ENCODE measurements at regions not wholly inside any gene's neighbourhood (a gene's known extent, or its start where the extent isn't known, plus 50 kb on each side); places are given as distances from the start of the nearest gene placed in this dataset.
A peak's percentile ranks its signal among the peaks of the same experiment; 100 is the strongest.
"Not testable (repeated sequence)": the region's sequence is repeated elsewhere in the genome, so short reads cannot be mapped to it uniquely, and the experiment has no call there.

- H3K36me3 ChIP-seq (ENCODE audit: insufficient read depth, low read length); POLR2A ChIA-PET; H3K4me1 ChIP-seq (ENCODE audit: insufficient read depth, low read length, poor library complexity, severe bottlenecking); H4K20me1 ChIP-seq (ENCODE audit: insufficient read depth, low read length); H3K4me3 ChIP-seq (ENCODE audit: low read depth, low read length, poor library complexity, severe bottlenecking); H3K27ac ChIP-seq (ENCODE audit: low read depth, low read length, poor library complexity, severe bottlenecking); H2AFZ ChIP-seq (ENCODE audit: low read length); H3K9me2 ChIP-seq (ENCODE audit: insufficient read depth, low read length); CTCF ChIA-PET (ENCODE audit: unreplicated experiment); DNase-seq (ENCODE audit: low spot score); H3K4me2 ChIP-seq (ENCODE audit: low read length); H3K79me2 ChIP-seq (ENCODE audit: insufficient read depth, low read depth, low read length); H3K9me3 ChIP-seq (ENCODE audit: low read length); BruUV-seq (replicated peaks): not testable (repeated sequence)
- intact Hi-C loops (cut with micrococcal nuclease; ENCODE audit: unreplicated experiment) = loop anchor here (10.0 kb wide), 1 partner anchor 53 kb away; no protein-coding TSS in a partner anchor
Measured at GRCh38 chr4:3948210-3948609, 182.0 kb downstream of the ADRA2C start.

- H3K4me2 ChIP-seq (ENCODE audit: low read length); POLR2A ChIA-PET; CTCF ChIA-PET (ENCODE audit: unreplicated experiment); H3K9me2 ChIP-seq (ENCODE audit: insufficient read depth, low read length); H3K4me3 ChIP-seq (ENCODE audit: low read depth, low read length, poor library complexity, severe bottlenecking); H3K36me3 ChIP-seq (ENCODE audit: insufficient read depth, low read length); H3K79me2 ChIP-seq (ENCODE audit: insufficient read depth, low read depth, low read length); H3K4me1 ChIP-seq (ENCODE audit: insufficient read depth, low read length, poor library complexity, severe bottlenecking); BruUV-seq (replicated peaks); H2AFZ ChIP-seq (ENCODE audit: low read length); H3K9me3 ChIP-seq (ENCODE audit: low read length); H4K20me1 ChIP-seq (ENCODE audit: insufficient read depth, low read length); H3K27ac ChIP-seq (ENCODE audit: low read depth, low read length, poor library complexity, severe bottlenecking): not testable (repeated sequence)
- peak; percentile 12 for DNase-seq (ENCODE audit: low spot score)
- intact Hi-C loops (cut with micrococcal nuclease; ENCODE audit: unreplicated experiment) = loop anchor here (10.0 kb wide), 2 partner anchors 55 to 395 kb away; no protein-coding TSS in a partner anchor
- TF ChIP-seq CTCF (conservative IDR thresholded peaks at IDR 0.05; ENCODE audit: low read length) = 0 out of 2 replicates have a peak, but pooled peaks have one; percentile 18
Measured at GRCh38 chr4:3949916-3950315, 183.7 kb downstream of the ADRA2C start.

- H3K9me3 ChIP-seq (ENCODE audit: low read length); H3K36me3 ChIP-seq (ENCODE audit: insufficient read depth, low read length); H3K4me1 ChIP-seq (ENCODE audit: insufficient read depth, low read length, poor library complexity, severe bottlenecking); H3K79me2 ChIP-seq (ENCODE audit: insufficient read depth, low read depth, low read length); H3K9me2 ChIP-seq (ENCODE audit: insufficient read depth, low read length); BruUV-seq (replicated peaks); CTCF ChIA-PET (ENCODE audit: unreplicated experiment); H2AFZ ChIP-seq (ENCODE audit: low read length); H3K4me2 ChIP-seq (ENCODE audit: low read length); H3K4me3 ChIP-seq (ENCODE audit: low read depth, low read length, poor library complexity, severe bottlenecking); DNase-seq (ENCODE audit: low spot score); POLR2A ChIA-PET; H3K27ac ChIP-seq (ENCODE audit: low read depth, low read length, poor library complexity, severe bottlenecking); H4K20me1 ChIP-seq (ENCODE audit: insufficient read depth, low read length): not testable (repeated sequence)
- intact Hi-C loops (cut with micrococcal nuclease; ENCODE audit: unreplicated experiment) = loop anchor here (10.0 kb wide), 1 partner anchor 392 kb away; no protein-coding TSS in a partner anchor
Measured at GRCh38 chr4:3952443-3953139, 186.4 kb downstream of the ADRA2C start.

- H3K9me3 ChIP-seq (ENCODE audit: low read length); BruUV-seq (replicated peaks); H3K36me3 ChIP-seq (ENCODE audit: insufficient read depth, low read length); DNase-seq (ENCODE audit: low spot score); H3K9me2 ChIP-seq (ENCODE audit: insufficient read depth, low read length); H3K79me2 ChIP-seq (ENCODE audit: insufficient read depth, low read depth, low read length); H3K4me3 ChIP-seq (ENCODE audit: low read depth, low read length, poor library complexity, severe bottlenecking); CTCF ChIA-PET (ENCODE audit: unreplicated experiment); H4K20me1 ChIP-seq (ENCODE audit: insufficient read depth, low read length); H3K4me2 ChIP-seq (ENCODE audit: low read length); H3K4me1 ChIP-seq (ENCODE audit: insufficient read depth, low read length, poor library complexity, severe bottlenecking); H2AFZ ChIP-seq (ENCODE audit: low read length); H3K27ac ChIP-seq (ENCODE audit: low read depth, low read length, poor library complexity, severe bottlenecking); POLR2A ChIA-PET: not testable (repeated sequence)
- intact Hi-C loops (cut with micrococcal nuclease; ENCODE audit: unreplicated experiment) = loop anchor here (10.0 kb wide), 1 partner anchor 392 kb away; no protein-coding TSS in a partner anchor
Measured at GRCh38 chr4:3953140-3953489, 186.9 kb downstream of the ADRA2C start.

- H3K4me2 ChIP-seq (ENCODE audit: low read length) = peak overlapping the region; percentile 73
- H3K4me1 ChIP-seq (ENCODE audit: insufficient read depth, low read length, poor library complexity, severe bottlenecking); CTCF ChIA-PET (ENCODE audit: unreplicated experiment); H4K20me1 ChIP-seq (ENCODE audit: insufficient read depth, low read length); H3K79me2 ChIP-seq (ENCODE audit: insufficient read depth, low read depth, low read length); H3K36me3 ChIP-seq (ENCODE audit: insufficient read depth, low read length); POLR2A ChIA-PET; H3K9me3 ChIP-seq (ENCODE audit: low read length); H3K27ac ChIP-seq (ENCODE audit: low read depth, low read length, poor library complexity, severe bottlenecking); H3K9me2 ChIP-seq (ENCODE audit: insufficient read depth, low read length): not testable (repeated sequence)
- DNase-seq (ENCODE audit: low spot score) = peak; percentile 74
- BruUV-seq (replicated peaks) = TSS peak; percentile 69
- H3K4me3 ChIP-seq (ENCODE audit: low read depth, low read length, poor library complexity, severe bottlenecking) = peak overlapping the region; percentile 70
- intact Hi-C loops (cut with micrococcal nuclease; ENCODE audit: unreplicated experiment) = loop anchor here (10.0 kb wide), 1 partner anchor 390 kb away; no protein-coding TSS in a partner anchor
- H2AFZ ChIP-seq (ENCODE audit: low read length) = peak overlapping the region; percentile 42; the same call in 1 of the 2 replicates
Measured at GRCh38 chr4:3954540-3955320, 188.5 kb downstream of the ADRA2C start.

Measured in OCI-LY7 (cell line).